SHP77 (cell line): ENCODE measurements at regions not wholly inside any gene's neighbourhood (a gene's known extent, or its start where the extent isn't known, plus 50 kb on each side); places are given as distances from the start of the nearest gene placed in this dataset.

ENCODE experiments used
- DNase-seq, 2 experiments: peaks; one replicate each; lab custom pipeline; 2025; lab: John Stamatoyannopoulos, UW

- no peak for DNase-seq
Measured at GRCh38 chr13:99822820-99823219, 148.7 kb downstream of the ZIC5 start.

DNA sequence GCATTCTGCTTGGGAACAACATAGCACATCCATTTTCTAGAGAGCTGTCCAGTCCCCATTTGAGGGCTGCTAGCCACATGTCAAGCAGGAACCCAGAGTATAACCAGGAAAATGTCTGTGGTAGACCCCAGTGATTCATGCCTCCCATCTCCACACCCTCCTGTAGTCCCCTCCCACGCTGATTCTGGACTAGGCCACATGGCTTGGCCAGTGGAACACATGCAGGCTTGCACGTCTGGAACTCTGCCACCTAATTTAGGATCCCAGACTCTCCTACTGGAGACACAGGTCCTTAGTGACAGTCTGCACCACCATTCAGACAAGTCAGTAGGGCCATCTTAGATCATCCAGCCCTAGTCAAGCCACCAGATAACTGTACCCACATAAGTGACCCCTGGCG lies 149.8 kb downstream of the ZIC5 start:
- no peak for DNase-seq

DNA sequence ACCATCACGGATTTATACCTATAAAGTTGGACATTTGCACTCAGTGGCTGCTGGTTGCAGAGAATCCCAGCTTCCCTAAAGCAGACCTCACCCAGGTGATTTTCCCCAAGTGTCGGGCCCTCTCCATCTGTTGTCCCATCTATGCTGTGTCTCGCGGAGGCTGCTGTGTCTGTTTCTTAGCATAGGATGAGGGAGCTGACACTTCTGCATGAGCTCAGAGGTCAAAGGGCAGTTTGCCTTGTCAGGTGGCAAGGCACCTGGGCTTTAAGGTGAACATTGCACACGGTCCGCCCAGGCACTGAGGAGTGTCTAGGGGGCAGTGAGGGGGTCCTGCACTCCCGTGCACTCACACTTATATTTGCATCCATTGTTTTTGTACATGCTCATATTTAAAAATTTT lies 151.6 kb downstream of the ZIC5 start:
- DNase-seq: no peak

- DNase-seq: no peak
Measured at GRCh38 chr13:99816321-99816720, 155.2 kb downstream of the ZIC5 start.

- no peak for DNase-seq
Measured at GRCh38 chr13:99813336-99814095, 158.1 kb downstream of the ZIC5 start.

GRCh38 chr13:99812625-99813024 lies 158.9 kb downstream of the ZIC5 start:
- no peak for DNase-seq

DNA sequence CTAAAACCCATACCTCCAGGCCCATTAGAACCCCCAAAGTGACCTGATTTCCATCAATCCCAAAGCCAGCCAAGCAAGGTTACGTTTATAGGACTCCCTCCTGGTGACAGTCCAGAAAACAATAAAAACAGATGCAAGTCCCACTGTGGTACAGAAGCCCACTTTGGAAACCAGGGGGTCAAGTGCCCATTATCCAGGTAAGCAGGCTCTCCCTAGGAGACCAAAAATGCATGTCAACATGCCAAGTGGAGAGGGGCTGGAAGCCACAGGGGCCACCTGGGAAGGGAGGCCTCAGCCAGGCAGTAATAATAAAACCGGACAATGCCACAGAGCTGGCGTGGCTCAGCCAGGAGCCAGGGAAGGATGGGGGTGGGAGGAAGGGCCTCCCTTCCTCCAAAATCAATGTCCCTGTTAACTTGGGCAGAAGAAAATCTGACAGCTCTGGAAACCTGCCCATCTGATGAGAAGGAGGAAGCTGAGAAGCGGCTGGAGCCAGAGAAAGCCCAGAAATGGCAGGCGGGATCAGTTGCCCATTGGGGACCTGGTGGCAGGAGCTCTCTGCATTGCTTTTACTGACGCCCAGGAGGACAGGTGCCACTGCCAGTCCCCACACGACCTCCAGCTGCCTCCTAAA lies 160.4 kb downstream of the ZIC5 start:
- no peak for DNase-seq

DNA sequence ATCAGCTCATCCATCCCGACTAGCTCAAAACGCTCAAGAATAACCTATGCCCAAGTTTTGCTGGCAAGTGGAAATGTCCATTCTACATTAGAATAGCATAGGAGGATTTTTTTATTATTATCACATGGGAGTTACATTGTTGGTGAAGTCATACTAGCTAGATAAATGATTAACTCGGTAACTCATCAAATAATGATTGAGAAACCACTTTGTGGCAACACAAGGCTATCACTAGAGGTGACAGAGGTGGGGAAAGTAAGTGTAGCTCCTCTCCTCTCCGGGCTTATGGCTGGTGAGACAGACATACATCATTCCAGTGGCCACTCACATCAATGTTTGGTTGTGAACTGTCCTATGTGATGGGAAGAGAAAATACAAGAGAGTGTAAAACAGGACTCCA lies 161.6 kb downstream of the ZIC5 start:
- no peak for DNase-seq

GRCh38 chr13:99809496-99809895 lies 162.1 kb downstream of the ZIC5 start:
- DNase-seq: no peak

DNA sequence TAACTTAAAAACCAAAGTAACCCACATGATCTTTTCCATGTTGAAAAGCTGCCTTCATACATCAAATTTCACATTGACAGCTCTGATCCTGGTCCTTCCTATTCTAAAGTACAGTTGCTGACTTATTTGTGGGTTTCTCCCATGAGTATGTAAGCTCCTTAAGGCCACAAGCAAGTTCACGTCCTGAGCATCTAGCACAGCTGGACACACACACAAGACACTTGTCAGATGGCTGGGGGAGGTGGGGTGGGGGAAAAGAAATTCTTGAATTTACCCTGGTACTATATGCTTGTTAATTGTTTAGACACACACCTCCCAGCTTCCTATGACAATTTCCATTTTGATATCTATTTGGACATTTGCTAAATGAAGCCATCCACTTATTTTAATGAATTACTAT lies 162.8 kb downstream of the ZIC5 start:
- no peak for DNase-seq

- no peak for DNase-seq
Measured at GRCh38 chr13:99806671-99807070, 164.9 kb downstream of the ZIC5 start.

- DNase-seq: no peak
Measured at GRCh38 chr13:99805361-99805760, 166.2 kb downstream of the ZIC5 start.

DNA sequence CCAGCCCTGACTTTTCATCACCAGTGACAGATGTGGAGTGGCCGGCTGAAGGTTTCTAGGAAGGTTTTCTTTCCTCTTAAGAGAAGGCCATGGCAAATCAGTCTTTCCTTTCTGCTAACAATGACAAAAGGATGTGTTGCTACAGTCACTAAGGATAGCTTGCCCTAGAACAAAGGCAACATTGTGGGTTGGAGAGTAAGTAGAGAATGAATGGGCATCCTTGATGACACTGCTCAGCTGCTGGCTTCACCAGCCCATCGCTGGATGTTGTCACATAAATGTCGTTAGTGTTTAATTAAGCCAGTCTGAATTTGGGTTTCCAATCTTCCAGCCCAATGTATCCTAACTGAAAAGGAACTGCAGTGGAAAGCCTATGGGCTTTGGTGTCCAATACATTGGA lies 168.4 kb downstream of the ZIC5 start:
- DNase-seq: no peak

DNA sequence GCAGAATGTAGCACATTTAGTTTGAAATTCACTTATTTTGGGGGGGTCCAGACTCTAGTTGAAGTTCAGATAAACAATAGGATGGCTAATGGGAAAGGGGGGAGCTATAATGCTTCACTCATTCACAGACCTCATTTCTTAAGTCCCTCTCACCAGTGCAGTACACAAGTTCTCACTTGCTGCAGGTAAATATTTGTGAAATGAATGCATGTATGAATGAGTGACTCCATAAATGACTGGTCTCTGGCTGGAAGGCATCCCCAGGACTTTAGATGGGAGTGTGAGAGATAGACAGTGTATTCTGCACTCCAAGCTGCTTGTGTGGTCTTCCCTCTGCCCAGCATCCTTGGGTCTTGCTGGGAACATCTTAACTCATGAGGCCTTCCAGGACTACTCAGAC lies 169.2 kb downstream of the ZIC5 start:
- no peak for DNase-seq

DNA sequence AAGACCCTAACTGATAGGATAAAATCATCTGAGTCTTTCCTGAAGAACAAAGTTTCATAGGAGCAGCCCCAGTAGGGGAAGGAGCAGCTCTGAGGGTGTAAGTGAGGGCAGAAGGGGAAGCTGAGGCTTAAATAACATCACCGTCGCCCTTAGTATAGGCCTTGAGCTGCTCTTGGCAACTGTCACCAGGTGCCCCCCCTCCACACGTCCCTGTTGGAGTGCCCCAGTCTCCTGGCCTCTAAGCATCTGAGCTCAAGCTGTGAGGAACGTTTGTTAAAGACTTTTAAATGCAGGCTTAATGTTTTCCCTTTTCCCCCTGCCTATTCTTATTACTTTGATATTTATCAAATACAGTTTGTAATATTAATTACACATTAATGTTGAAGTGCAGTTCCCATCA lies 170.6 kb downstream of the ZIC5 start:
- no peak for DNase-seq

- DNase-seq: no peak
Measured at GRCh38 chr13:99800011-99800410, 171.6 kb downstream of the ZIC5 start.

DNA sequence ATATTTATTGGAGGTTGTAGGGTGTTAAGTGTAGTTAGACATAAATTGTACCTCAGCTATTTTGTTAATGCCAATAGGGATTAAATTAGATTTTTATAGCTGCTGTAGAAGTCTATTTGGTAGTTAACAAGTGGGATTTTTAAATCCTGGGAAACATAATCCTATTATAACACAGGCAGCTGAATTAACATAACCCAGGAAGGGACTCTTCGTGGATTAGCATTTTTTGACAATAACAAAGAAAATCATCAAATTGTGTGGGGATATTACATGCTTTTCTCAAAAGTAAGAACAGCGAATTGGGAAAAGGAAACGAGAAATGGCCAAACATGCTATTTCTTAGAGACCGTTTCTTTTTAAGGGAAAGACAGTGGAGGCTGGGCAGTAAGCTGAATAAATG lies 172.8 kb downstream of the ZIC5 start:
- DNase-seq: no peak

- no peak for DNase-seq
Measured at GRCh38 chr13:99797691-99798090, 173.9 kb downstream of the ZIC5 start.

GRCh38 chr13:99796175-99796819 lies 175.3 kb downstream of the ZIC5 start:
- no peak for DNase-seq

DNA sequence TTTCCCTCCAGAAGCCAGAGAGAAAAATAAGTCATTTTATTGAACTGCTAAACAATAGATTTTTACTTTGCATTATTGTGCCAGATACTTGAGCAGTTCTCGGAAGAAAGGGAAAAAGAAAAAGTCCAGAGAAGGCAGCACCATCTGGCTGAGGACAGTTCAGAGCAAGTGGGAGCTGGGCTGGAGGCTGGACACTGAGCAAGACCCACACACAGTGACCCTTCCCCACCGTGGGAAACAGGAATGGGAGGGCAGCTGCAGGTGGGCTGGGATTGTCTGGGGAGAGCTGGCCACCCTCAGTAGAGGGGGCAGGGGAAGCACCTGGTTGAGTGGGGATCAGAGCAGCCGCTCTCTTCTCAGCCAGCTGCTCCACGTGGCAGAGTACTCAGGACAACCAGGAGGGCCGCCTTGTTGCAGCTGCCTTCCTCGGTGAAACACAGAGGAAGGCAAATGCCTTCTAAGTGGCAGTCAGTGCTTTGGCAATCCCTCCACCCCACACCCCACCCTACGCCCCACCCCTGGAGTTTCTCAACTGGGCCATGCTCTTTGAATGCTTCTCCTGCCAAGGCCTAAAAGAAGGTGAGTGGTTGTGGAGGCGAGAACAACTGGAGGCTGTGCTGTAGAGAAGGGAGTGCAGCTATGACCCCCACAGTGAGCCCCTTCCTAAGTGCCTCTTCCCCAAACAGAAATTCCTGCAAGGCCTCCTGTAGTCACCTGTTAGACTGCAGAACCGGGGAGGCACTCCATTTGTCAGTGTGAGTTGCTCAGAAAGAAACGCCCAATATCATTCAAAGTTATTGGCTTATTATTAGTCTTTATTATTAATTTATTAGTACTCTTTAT lies 179.3 kb downstream of the ZIC5 start:
- peak; percentile 77 to 84 for DNase-seq

GRCh38 chr13:99782669-99783068 lies 188.9 kb downstream of the ZIC5 start:
- DNase-seq: no peak

DNA sequence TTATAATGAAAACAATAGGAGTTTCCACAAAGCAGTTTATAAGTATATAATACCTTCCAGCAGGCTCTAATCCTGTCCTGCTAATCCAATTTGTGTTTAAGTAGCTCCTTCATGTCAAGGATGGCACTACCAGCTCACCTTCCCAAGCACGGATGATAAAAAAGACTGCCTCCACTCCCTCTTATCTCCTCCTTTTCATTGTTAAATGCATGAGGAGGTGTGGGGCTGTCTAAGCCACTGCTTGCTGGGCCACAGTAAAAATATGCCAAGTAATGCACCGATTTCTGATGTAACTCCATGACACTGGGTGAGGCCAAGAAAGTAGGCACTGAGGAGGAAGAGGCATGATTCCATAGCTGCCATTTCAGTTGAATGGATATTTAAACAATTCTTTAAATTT lies 193.1 kb downstream of the ZIC5 start:
- no peak for DNase-seq

DNA sequence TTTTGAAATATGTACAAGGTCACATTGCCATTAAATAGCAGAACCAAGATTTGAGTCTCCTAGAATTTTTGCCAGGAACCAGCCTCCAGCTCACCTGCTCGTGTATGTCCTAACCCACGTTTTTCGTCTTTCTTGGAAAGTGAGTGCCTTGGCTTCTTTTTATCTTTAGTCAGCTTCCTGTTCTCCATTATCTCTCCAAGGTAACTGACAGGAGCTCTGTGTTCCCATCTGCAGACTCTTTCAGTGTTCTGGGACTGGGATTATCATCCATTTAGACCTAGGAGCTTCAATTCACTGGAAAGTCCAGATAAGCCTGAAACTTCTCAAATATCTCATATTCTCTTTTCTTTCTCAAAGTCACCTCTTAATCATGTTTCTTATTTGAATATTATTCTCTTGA lies 193.7 kb downstream of the ZIC5 start:
- DNase-seq: no peak
